ENCODE measurements at regions not wholly inside any gene's neighbourhood (a gene's known extent, or its start where the extent isn't known, plus 50 kb on each side); places are given as distances from the start of the nearest gene placed in this dataset.

DNA sequence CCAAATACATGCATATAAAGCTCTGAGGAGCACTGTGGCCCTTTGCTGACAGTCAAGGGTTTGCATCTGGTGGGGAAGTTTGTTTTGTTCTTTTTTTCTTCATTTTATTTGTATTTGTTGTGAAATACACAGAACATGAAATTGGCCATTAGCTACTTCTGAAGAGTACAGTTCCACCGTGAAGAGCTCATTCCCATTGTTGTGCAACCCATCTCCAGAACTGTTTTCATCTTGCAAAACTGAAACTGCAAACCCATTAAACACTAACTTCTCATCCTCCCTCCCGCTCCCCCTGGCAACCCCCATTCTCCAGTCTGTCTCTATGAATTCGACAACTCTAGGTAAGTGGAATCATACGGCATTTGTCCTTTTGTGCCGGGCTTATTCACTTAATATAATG lies 231.3 kb downstream of the TFAP2C start:
- H2AFZ ChIP-seq (ENCODE audit: low read length) = no peak overlapping the region
- no CpG with 5 or more reads among the region's 5 CpGs for WGBS (ENCODE audit: extremely low coverage, insufficient read length, low lambda C conversion rate)

More for the DNA sequence above, 231.3 kb downstream of the TFAP2C start:
- no peaks in the 10 kb centered on the region for H3K9me3 ChIP-seq (ENCODE audit: control insufficient read depth, low read depth, low read length)
- no peak overlapping the region for H2BK120ac ChIP-seq (ENCODE audit: low read depth, low read length, poor library complexity, severe bottlenecking)
- no peak overlapping the region for H2BK5ac ChIP-seq (ENCODE audit: insufficient read length, low read length)
- H3K27ac ChIP-seq (ENCODE audit: insufficient read length, low read depth, low read length) = no peak overlapping the region
- H3K56ac ChIP-seq (ENCODE audit: insufficient read length, low read depth, low read length) = no peak overlapping the region
- no peak overlapping the region for H4K8ac ChIP-seq (replicated peaks; ENCODE audit: insufficient read length, low read depth, low read length)
- H4K91ac ChIP-seq (ENCODE audit: insufficient read length, low read depth, low read length) = no peak overlapping the region
- no peak overlapping the region for H2BK15ac ChIP-seq (ENCODE audit: low read depth, low read length)
- no peak overlapping the region for H4K5ac ChIP-seq (ENCODE audit: insufficient read length, low read depth, low read length)
- H3K79me1 ChIP-seq (ENCODE audit: insufficient read depth, low read depth, low read length, poor library complexity, severe bottlenecking) = no peaks in the 10 kb centered on the region
- H3K4ac ChIP-seq (ENCODE audit: low read depth, low read length) = no peak overlapping the region
- no peak overlapping the region for H3K14ac ChIP-seq (ENCODE audit: insufficient read depth, low read length)
- no peak overlapping the region for H2BK20ac ChIP-seq (ENCODE audit: low read depth, low read length, poor library complexity, severe bottlenecking)
- H3K79me2 ChIP-seq (ENCODE audit: insufficient read depth, low read length) = no peaks in the 10 kb centered on the region
- DNase-seq = no peak
- TF ChIP-seq CTCF (conservative IDR thresholded peaks at IDR 0.05) = no peak
- H2BK12ac ChIP-seq (ENCODE audit: insufficient read length, low read depth, low read length) = no peak overlapping the region
- H3K36me3 Mint-ChIP-seq (ENCODE audit: insufficient read depth in 1 of 3, low read depth in 3 of 3) = no peaks in the 10 kb centered on the region
- H3K4me3 Mint-ChIP-seq = peak overlapping the region in 1 of 2 experiments; percentile 10; a peak in 1 of 5 replicates
- no peak overlapping the region for H2AK5ac ChIP-seq (ENCODE audit: insufficient read length, low read length)
- H3K9me3 Mint-ChIP-seq = no peaks in the 10 kb centered on the region
- no peaks in the 10 kb centered on the region for H3K27me3 ChIP-seq (ENCODE audit: insufficient read depth, low read length)
- no peak overlapping the region for H3K23ac ChIP-seq (ENCODE audit: insufficient read length, low read depth, low read length)
- H3K4me1 Mint-ChIP-seq = peaks cover 35 to 39% of the 10 kb centered on the region in 2 experiments
- H3K27me3 Mint-ChIP-seq (ENCODE audit: low read depth) = peaks cover 27% of the 10 kb centered on the region
- no peak overlapping the region for H3T11ph ChIP-seq (ENCODE audit: low read length)
- peaks cover 4% of the 10 kb centered on the region; the same call in 1 of the 2 replicates for H3K4me1 ChIP-seq (ENCODE audit: insufficient read depth, low read length)
- no peak overlapping the region for H3K18ac ChIP-seq (ENCODE audit: insufficient read length, low read depth, low read length)
- H4K20me1 ChIP-seq (ENCODE audit: control insufficient read depth, insufficient read depth, insufficient read length) = no peaks in the 10 kb centered on the region
- H3K4me2 ChIP-seq (ENCODE audit: insufficient read depth, insufficient read length, low read length) = no peak overlapping the region
- no peak overlapping the region for H3K27ac Mint-ChIP-seq
- no peak overlapping the region for H3K9ac ChIP-seq (ENCODE audit: extremely low read depth, insufficient read length, low read length)
- H3K23me2 ChIP-seq (ENCODE audit: insufficient read length, low read depth, low read length, poor library complexity, severe bottlenecking) = no peaks in the 10 kb centered on the region
